GM12865 (cell line): ENCODE measurements at regions not wholly inside any gene's neighbourhood (a gene's known extent, or its start where the extent isn't known, plus 50 kb on each side); places are given as distances from the start of the nearest gene placed in this dataset.

Experiments
- DNase-seq: peaks from one replicate; pipeline ENCODE4 v3.0.0; 2010; ENCODE audit warnings: low read depth
- H3K4me3 ChIP-seq: 2 replicates; pipeline ENCODE4 v1.5.1; 2011; ENCODE audit warnings: mild to moderate bottlenecking, low read depth, low read length, control low read depth
- CTCF ChIP-seq: IDR thresholded peaks from 2 replicates; pipeline ENCODE4 v1.5.1; 2011; ENCODE audit warnings: low read length, control low read depth, low read depth, inconsistent platforms; ENCODE audit not compliant: insufficient read depth; ENCODE audit errors: missing control alignments

GRCh38 chr6:105821027-105821426 lies 265.1 kb upstream of the PRDM1 start:
- no peak for TF ChIP-seq CTCF
- no peak for DNase-seq
- H3K4me3 ChIP-seq = no peak overlapping the region

GRCh38 chr6:105819745-105820144 lies 266.4 kb upstream of the PRDM1 start:
- DNase-seq = no peak
- no peak for TF ChIP-seq CTCF
- no peak overlapping the region for H3K4me3 ChIP-seq

- no peak for DNase-seq
- no peak for TF ChIP-seq CTCF
- no peak overlapping the region for H3K4me3 ChIP-seq
Measured at GRCh38 chr6:105818505-105818904, 267.6 kb upstream of the PRDM1 start.

- H3K4me3 ChIP-seq = no peak overlapping the region
- no peak for TF ChIP-seq CTCF
- DNase-seq = no peak
Measured at GRCh38 chr6:105817961-105818360, 268.2 kb upstream of the PRDM1 start.

GRCh38 chr6:105817370-105817769 lies 268.8 kb upstream of the PRDM1 start:
- H3K4me3 ChIP-seq = no peak overlapping the region
- no peak for TF ChIP-seq CTCF
- peak; percentile 36 for DNase-seq

GRCh38 chr6:105816847-105817246 lies 269.3 kb upstream of the PRDM1 start:
- no peak for TF ChIP-seq CTCF
- no peak overlapping the region for H3K4me3 ChIP-seq
- no peak for DNase-seq

GRCh38 chr6:105815661-105816555 lies 270.2 kb upstream of the PRDM1 start:
- no peak for TF ChIP-seq CTCF
- DNase-seq = no peak
- H3K4me3 ChIP-seq = no peak overlapping the region
